ENCODE measurements at regions not wholly inside any gene's neighbourhood (a gene's known extent, or its start where the extent isn't known, plus 50 kb on each side); places are given as distances from the start of the nearest gene placed in this dataset.
A peak's percentile ranks its signal among the peaks of the same experiment; 100 is the strongest.
"Not testable (repeated sequence)": the region's sequence is repeated elsewhere in the genome, so short reads cannot be mapped to it uniquely, and the experiment has no call there.

DNA sequence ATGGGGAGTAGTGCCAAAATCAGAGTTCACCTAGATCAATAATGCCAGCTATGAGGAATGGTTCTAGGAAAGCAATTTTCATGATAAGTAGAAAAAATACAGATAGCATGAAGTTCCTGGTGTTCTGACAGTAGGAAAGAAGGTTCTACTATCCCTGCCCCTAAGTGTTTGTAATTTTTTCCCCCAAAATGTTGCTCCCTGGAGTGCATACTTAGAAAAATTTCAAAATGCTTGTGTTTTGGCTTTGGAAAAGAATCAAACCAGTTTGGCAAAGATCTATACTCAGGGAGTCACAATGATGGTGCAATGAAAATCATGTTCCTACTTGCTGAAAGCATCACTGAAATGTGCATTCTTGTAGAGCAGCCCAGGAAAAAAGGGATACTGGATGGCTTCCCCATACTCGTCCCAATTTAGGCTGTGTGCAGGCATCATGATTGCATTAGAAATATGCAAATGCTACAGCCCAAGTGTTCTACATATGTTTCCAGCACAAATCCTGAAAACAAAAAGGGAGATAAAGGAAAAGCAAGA lies 74.7 kb downstream of the LPAR4 start:
- no peak for DNase-seq

DNA sequence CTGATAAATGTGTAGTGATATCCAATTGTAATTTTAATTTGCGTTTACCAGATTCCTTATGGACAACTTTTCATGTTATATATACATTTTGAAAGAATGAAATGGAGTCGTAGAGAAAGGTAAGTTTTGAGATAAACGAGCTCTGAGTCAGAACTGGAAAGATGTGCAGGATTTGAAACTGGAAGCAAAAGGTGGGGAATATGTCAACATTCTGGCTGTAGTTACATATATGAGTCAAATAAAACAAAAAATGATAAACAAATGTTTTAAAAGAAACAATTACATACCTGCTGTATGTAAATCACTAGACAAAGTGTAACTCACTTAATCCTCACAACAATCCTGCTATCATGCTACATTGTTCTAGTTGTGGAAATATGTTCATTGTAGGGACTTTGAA lies 84.0 kb downstream of the LPAR4 start:
- DNase-seq = no peak

DNA sequence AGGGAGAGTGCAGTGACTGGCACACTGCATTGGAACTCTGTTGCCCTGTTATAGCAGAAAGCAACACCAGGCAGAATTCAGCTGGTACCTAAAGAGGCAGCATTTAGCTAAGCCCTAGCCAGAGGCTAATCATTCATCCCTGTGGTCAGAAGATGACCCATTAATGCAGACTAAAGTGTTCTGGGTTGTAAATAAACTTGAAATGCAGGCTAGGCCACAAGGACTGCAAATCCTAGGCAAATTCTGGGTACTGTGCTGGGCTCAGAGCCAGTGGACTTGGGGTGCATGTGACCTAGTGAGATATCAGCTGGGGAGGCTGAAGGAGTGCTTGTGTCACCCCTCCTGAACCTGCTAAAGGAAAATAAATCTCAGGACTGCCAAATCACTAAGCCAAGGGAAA lies 91.2 kb downstream of the LPAR4 start:
- no peak for DNase-seq

DNA sequence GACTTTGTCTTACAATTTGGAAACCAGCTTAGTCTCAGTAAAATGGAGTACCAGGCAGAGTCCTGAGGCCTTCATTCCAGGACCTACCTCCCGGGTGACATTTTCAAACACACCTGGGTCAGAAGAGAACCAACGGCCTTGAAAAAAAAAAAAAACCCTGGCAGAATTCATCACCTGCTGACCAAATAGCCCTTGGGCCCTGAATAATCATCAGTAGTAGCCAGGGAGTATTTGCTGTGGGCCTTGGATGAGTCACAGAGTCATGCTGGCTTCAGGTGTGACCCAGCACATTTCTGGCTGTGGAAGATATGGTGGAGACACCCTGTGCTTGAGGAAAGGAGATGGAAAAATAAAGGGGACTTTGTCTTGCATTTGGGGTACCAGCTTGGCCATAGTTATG lies 92.2 kb downstream of the LPAR4 start:
- DNase-seq = no peak

DNA sequence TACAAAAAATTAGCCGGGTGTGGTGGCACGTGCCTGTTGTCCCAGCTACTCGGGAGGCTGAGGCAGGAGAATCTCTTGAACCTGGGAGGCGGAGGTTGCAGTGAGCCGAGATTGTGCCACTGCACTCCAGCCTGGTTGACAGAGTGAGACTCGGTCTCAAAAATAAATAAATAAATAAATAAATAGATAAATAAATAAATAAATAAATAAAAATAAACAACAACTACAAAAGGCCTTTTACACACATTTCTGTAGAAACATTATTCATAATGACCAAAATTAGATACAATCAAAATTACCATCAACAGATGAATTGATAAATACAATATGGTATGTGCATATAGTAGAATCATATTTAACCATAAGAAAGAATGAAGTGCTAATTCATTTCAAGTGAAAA lies 96.7 kb downstream of the LPAR4 start:
- not testable (repeated sequence) for DNase-seq

GRCh38 chrX:78881248-78881647 lies 63.9 kb upstream of the P2RY10 start:
- DNase-seq = not testable (repeated sequence)

GRCh38 chrX:78886550-78886949 lies 58.6 kb upstream of the P2RY10 start:
- peak; percentile 4 for DNase-seq
